Neural cell (in vitro differentiated cells): ENCODE measurements at regions not wholly inside any gene's neighbourhood (a gene's known extent, or its start where the extent isn't known, plus 50 kb on each side); places are given as distances from the start of the nearest gene placed in this dataset.

Source experiments
- H2AFZ ChIP-seq: fragments of 200-600, 300-800 bp; sonication (generic), shearing (Covaris generic); 2 replicates; pipeline ENCODE4 v1.6.0; 2014; ENCODE audit warnings: low read depth, mild to moderate bottlenecking, antibody characterized with exemption, low read length, moderate library complexity
- H3F3A ChIP-seq: fragments of 200-600 bp; shearing (Covaris generic); 2 replicates; pipeline ENCODE4 v1.6.1; 2016; ENCODE audit warnings: mild to moderate bottlenecking, moderate library complexity, mixed read lengths, antibody characterized with exemption, low read length; ENCODE audit not compliant: insufficient read depth, poor library complexity, severe bottlenecking
- H3K27ac ChIP-seq: fragments of 200-600, 300-800 bp; sonication (generic), shearing (Covaris generic); 2 replicates; pipeline ENCODE4 v1.5.1; 2014; ENCODE audit warnings: mild to moderate bottlenecking, low read length, moderate library complexity
- H3K27me3 ChIP-seq: fragments of 300-800, 200-600 bp; sonication (generic), shearing (Covaris generic); 2 replicates; pipeline ENCODE4 v1.6.0; 2014; ENCODE audit warnings: mild to moderate bottlenecking, low read depth, low read length, moderate library complexity; ENCODE audit not compliant: insufficient read depth
- H3K36me3 ChIP-seq: fragments of 300-800, 200-600 bp; sonication (generic), shearing (Covaris generic); 2 replicates; pipeline ENCODE4 v1.5.1; 2014; ENCODE audit warnings: mild to moderate bottlenecking, antibody characterized with exemption, low read length, moderate library complexity; ENCODE audit not compliant: insufficient read depth
- H3K4me2 ChIP-seq: fragments of 300-800, 200-600 bp; sonication (generic), shearing (Covaris generic); 2 replicates; pipeline ENCODE4 v1.6.0; 2014; ENCODE audit warnings: mild to moderate bottlenecking, low read length
- H3K4me3 ChIP-seq: fragments of 300-800, 200-600 bp; sonication (generic), shearing (Covaris generic); 2 replicates; pipeline ENCODE4 v1.5.1; 2014; ENCODE audit warnings: mild to moderate bottlenecking, low read length, moderate library complexity
- H3K79me2 ChIP-seq: fragments of 200-600 bp; shearing (Covaris generic); replicated peaks from 2 replicates; pipeline ENCODE4 v1.6.0; 2014; ENCODE audit warnings: mild to moderate bottlenecking, low read length, moderate library complexity; ENCODE audit not compliant: insufficient read depth
- H3K9ac ChIP-seq: fragments of 300-800, 200-600 bp; sonication (generic), shearing (Covaris generic); 2 replicates; pipeline ENCODE4 v1.6.1; 2016; ENCODE audit warnings: mild to moderate bottlenecking, low read length, mixed read lengths
- H3K9me2 ChIP-seq: fragments of 200-600 bp; shearing (Covaris generic); 2 replicates; pipeline ENCODE4 v1.6.1; 2016; ENCODE audit warnings: mild to moderate bottlenecking, low read length, mixed read lengths; ENCODE audit not compliant: insufficient read depth
- H3K9me3 ChIP-seq: fragments of 200-600, 300-800 bp; sonication (generic), shearing (Covaris generic); 2 replicates; pipeline ENCODE4 v1.6.1; 2016; ENCODE audit warnings: mild to moderate bottlenecking, mixed run types, low read length, moderate library complexity, mixed read lengths
- H4K20me1 ChIP-seq: fragments of 200-600 bp; shearing (Covaris generic); 2 replicates; pipeline ENCODE4 v1.6.1; 2016; ENCODE audit warnings: mild to moderate bottlenecking, mixed run types; ENCODE audit not compliant: insufficient read depth
- EP300 ChIP-seq: fragments of 450-650 bp; conservative IDR thresholded peaks from 2 replicates; pipeline ENCODE4 v1.6.1; 2014; ENCODE audit warnings: antibody characterized with exemption, mild to moderate bottlenecking, moderate library complexity; ENCODE audit not compliant: poor library complexity, severe bottlenecking
- EZH2 ChIP-seq: fragments of 200-600, 300-800 bp; shearing (Covaris generic), sonication (generic); IDR thresholded peaks from 2 replicates; pipeline ENCODE4 v1.6.1; 2014; ENCODE audit warnings: antibody characterized with exemption, low read length, borderline replicate concordance, mild to moderate bottlenecking; ENCODE audit not compliant: insufficient read depth, poor library complexity, severe bottlenecking
- MXI1 ChIP-seq: fragments of 450-650 bp; conservative IDR thresholded peaks from 2 replicates; pipeline ENCODE4 v1.6.1; 2014; ENCODE audit warnings: antibody characterized with exemption, mild to moderate bottlenecking; ENCODE audit not compliant: poor library complexity, severe bottlenecking
- POLR2AphosphoS5 ChIP-seq: IDR thresholded peaks from 2 replicates; pipeline ENCODE4 v1.6.1; 2012
- RAD21 ChIP-seq: fragments of 450-650 bp; conservative IDR thresholded peaks from 2 replicates; pipeline ENCODE4 v1.6.1; 2014; ENCODE audit warnings: antibody characterized with exemption, mild to moderate bottlenecking, moderate library complexity
- SMC3 ChIP-seq: fragments of 450-650 bp; conservative IDR thresholded peaks from 2 replicates; pipeline ENCODE4 v1.6.1; 2014; ENCODE audit warnings: antibody characterized with exemption, mild to moderate bottlenecking, moderate library complexity; ENCODE audit not compliant: poor library complexity
- TAF1 ChIP-seq: IDR thresholded peaks from 2 replicates; pipeline ENCODE4 v1.6.1; 2012; ENCODE audit warnings: low read depth
- TF ChIP-seq, protein P1 (sequence below): IDR thresholded peaks from 2 replicates; pipeline ENCODE4 v1.6.1; 2012; ENCODE audit warnings: borderline replicate concordance
- TF ChIP-seq, protein P2 (sequence below): fragments of 450-650 bp; IDR thresholded peaks from 2 replicates; pipeline ENCODE4 v1.5.1; 2014; ENCODE audit warnings: antibody characterized with exemption, mild to moderate bottlenecking, moderate library complexity; ENCODE audit not compliant: poor library complexity, severe bottlenecking

DNA sequence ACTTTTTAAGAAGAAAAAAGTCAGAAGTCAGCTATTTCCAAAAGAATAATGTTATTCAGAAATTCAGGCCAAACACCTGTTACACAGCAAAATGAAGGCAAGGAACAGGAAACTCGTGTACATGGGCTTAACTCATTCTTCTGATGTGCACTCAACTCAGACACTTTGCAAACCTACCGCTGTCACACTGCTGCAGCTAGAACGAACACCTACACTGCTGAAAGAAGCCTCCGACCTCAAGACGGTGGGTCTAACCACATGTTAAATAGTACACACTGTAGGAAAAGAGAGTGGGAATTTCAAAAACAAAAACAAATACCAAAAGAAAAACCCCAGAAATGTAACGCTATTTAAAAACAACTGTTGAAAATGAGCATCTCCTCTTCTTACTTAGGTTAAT, 384.5 kb downstream of the IRX1 start:
- Histone ChIP-seq H3K79me2 (no peaks in the 10 kb centered on the region), H3F3A (no peaks in the 10 kb centered on the region), H3K27ac (no peak overlapping the region), H3K4me3 (no peak overlapping the region), H2AFZ (no peak overlapping the region), H3K9me3 (no peaks in the 10 kb centered on the region), H3K4me2 (no peak overlapping the region), H3K9ac (no peak overlapping the region), H3K9me2 (no peaks in the 10 kb centered on the region), H3K27me3 (no peaks in the 10 kb centered on the region), H3K36me3 (no peaks in the 10 kb centered on the region), H4K20me1 (no peaks in the 10 kb centered on the region)
- TF ChIP-seq RAD21 (no peak), SMC3 (no peak), TAF1 (no peak), MXI1 (no peak), EP300 (no peak), POLR2AphosphoS5 (no peak), EZH2 (no peak)
- TF ChIP-seq, protein P1, sequence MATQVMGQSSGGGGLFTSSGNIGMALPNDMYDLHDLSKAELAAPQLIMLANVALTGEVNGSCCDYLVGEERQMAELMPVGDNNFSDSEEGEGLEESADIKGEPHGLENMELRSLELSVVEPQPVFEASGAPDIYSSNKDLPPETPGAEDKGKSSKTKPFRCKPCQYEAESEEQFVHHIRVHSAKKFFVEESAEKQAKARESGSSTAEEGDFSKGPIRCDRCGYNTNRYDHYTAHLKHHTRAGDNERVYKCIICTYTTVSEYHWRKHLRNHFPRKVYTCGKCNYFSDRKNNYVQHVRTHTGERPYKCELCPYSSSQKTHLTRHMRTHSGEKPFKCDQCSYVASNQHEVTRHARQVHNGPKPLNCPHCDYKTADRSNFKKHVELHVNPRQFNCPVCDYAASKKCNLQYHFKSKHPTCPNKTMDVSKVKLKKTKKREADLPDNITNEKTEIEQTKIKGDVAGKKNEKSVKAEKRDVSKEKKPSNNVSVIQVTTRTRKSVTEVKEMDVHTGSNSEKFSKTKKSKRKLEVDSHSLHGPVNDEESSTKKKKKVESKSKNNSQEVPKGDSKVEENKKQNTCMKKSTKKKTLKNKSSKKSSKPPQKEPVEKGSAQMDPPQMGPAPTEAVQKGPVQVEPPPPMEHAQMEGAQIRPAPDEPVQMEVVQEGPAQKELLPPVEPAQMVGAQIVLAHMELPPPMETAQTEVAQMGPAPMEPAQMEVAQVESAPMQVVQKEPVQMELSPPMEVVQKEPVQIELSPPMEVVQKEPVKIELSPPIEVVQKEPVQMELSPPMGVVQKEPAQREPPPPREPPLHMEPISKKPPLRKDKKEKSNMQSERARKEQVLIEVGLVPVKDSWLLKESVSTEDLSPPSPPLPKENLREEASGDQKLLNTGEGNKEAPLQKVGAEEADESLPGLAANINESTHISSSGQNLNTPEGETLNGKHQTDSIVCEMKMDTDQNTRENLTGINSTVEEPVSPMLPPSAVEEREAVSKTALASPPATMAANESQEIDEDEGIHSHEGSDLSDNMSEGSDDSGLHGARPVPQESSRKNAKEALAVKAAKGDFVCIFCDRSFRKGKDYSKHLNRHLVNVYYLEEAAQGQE: no peak
- TF ChIP-seq, protein P2, sequence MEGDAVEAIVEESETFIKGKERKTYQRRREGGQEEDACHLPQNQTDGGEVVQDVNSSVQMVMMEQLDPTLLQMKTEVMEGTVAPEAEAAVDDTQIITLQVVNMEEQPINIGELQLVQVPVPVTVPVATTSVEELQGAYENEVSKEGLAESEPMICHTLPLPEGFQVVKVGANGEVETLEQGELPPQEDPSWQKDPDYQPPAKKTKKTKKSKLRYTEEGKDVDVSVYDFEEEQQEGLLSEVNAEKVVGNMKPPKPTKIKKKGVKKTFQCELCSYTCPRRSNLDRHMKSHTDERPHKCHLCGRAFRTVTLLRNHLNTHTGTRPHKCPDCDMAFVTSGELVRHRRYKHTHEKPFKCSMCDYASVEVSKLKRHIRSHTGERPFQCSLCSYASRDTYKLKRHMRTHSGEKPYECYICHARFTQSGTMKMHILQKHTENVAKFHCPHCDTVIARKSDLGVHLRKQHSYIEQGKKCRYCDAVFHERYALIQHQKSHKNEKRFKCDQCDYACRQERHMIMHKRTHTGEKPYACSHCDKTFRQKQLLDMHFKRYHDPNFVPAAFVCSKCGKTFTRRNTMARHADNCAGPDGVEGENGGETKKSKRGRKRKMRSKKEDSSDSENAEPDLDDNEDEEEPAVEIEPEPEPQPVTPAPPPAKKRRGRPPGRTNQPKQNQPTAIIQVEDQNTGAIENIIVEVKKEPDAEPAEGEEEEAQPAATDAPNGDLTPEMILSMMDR: no peak

- Histone ChIP-seq H4K20me1 (no peaks in the 10 kb centered on the region), H3K4me3 (no peak overlapping the region), H3K27me3 (no peaks in the 10 kb centered on the region), H3K9ac (no peak overlapping the region), H3K9me3 (no peaks in the 10 kb centered on the region), H3K9me2 (no peaks in the 10 kb centered on the region), H2AFZ (no peak overlapping the region), H3K27ac (no peak overlapping the region), H3K79me2 (no peaks in the 10 kb centered on the region), H3F3A (no peaks in the 10 kb centered on the region), H3K36me3 (no peaks in the 10 kb centered on the region), H3K4me2 (no peak overlapping the region)
- TF ChIP-seq TAF1 (no peak), EP300 (no peak), POLR2AphosphoS5 (no peak), EZH2 (no peak), RAD21 (no peak), MXI1 (no peak), SMC3 (no peak)
- TF ChIP-seq, protein P2: no peak
- TF ChIP-seq, protein P1: no peak
Observed at GRCh38 chr5:3987867-3988266, 392.2 kb downstream of the IRX1 start.
